IMR-90 (cell line): ENCODE measurements at regions not wholly inside any gene's neighbourhood (a gene's known extent, or its start where the extent isn't known, plus 50 kb on each side); places are given as distances from the start of the nearest gene placed in this dataset.

Source experiments
- ATAC-seq: fragments of 200-7000 bp; cut with Tn5 transposase; 2 replicates; pipeline ENCODE4 v1.9.1; 2020; ENCODE audit warnings: low read depth, mild to moderate bottlenecking, moderate library complexity
- BruUV-seq: library from RNA; stranded (reverse); fragments of 400-500 nt; replicated peaks from 2 replicates; lab custom pipeline; 2021; lab: Mats Ljungman, UMichigan
- CTCF ChIA-PET: fragments of 300-600 bp; formaldehyde crosslinking; extraction: SDS; loops from one replicate; lab custom pipeline; 2021; ENCODE audit warnings: antibody characterized with exemption; lab: Yijun Ruan, JAX
- POLR2A ChIA-PET: fragments of 300-600 bp; sonication (Branson Sonifier 250); formaldehyde crosslinking; loops from one replicate; lab custom pipeline; 2022; ENCODE audit warnings: antibody characterized with exemption; ENCODE audit not compliant: unreplicated experiment; lab: Charles Lee
- DNase-seq: peaks from one replicate; pipeline ENCODE4 v3.0.0; 2013
- H2AFZ ChIP-seq: replicated peaks from 2 replicates; pipeline ENCODE3; 2013; ENCODE audit warnings: low read length, mild to moderate bottlenecking; ENCODE audit not compliant: poor library complexity
- H2AK5ac ChIP-seq: 2 replicates; pipeline ENCODE4 v1.6.1; 2013; ENCODE audit warnings: low read depth, low read length, inconsistent platforms
- H2AK9ac ChIP-seq: replicated peaks from 2 replicates; pipeline ENCODE3; 2013; ENCODE audit warnings: mild to moderate bottlenecking, low read depth, low read length, moderate library complexity; ENCODE audit not compliant: poor library complexity
- H2BK120ac ChIP-seq: 2 replicates; pipeline ENCODE4 v1.6.1; 2013; ENCODE audit warnings: low read depth, low read length, inconsistent platforms
- H2BK15ac ChIP-seq: 3 replicates; pipeline ENCODE4 v1.6.1; 2013; ENCODE audit warnings: low read depth, low read length, inconsistent platforms
- H2BK20ac ChIP-seq: 2 replicates; pipeline ENCODE4 v1.6.1; 2013; ENCODE audit warnings: low read depth, mild to moderate bottlenecking, inconsistent platforms, low read length, moderate library complexity
- H2BK5ac ChIP-seq: 2 replicates; pipeline ENCODE4 v1.6.1; 2013; ENCODE audit warnings: mild to moderate bottlenecking, low read depth, low read length, inconsistent platforms; ENCODE audit not compliant: poor library complexity, severe bottlenecking
- H3K14ac ChIP-seq: replicated peaks from 2 replicates; pipeline ENCODE4 v1.6.1; 2013; ENCODE audit warnings: low read depth, low read length, inconsistent platforms
- H3K18ac ChIP-seq: 2 replicates; pipeline ENCODE4 v1.6.1; 2013; ENCODE audit warnings: low read depth, low read length, control low read depth
- H3K23ac ChIP-seq: 2 replicates; pipeline ENCODE4 v1.6.1; 2013; ENCODE audit warnings: low read depth, low read length, inconsistent platforms
- H3K27ac ChIP-seq: 2 replicates; pipeline ENCODE4 v1.5.1; 2013; ENCODE audit warnings: mild to moderate bottlenecking, control low read depth, low read length; ENCODE audit not compliant: insufficient read depth
- H3K27me3 ChIP-seq: 2 replicates; pipeline ENCODE4 v1.6.1; 2013; ENCODE audit warnings: low read length; ENCODE audit not compliant: control insufficient read depth, insufficient read depth
- H3K36me3 ChIP-seq: 2 replicates; pipeline ENCODE4 v1.6.1; 2013; ENCODE audit warnings: low read length, mixed read lengths; ENCODE audit not compliant: control insufficient read depth, insufficient read depth
- H3K4ac ChIP-seq: 2 replicates; pipeline ENCODE4 v1.6.1; 2013; ENCODE audit warnings: low read depth, low read length, inconsistent platforms
- H3K4me1 ChIP-seq: 2 replicates; pipeline ENCODE4 v1.6.1; 2013; ENCODE audit warnings: low read length, mixed read lengths; ENCODE audit not compliant: control insufficient read depth, insufficient read depth
- H3K4me2 ChIP-seq: 2 replicates; pipeline ENCODE4 v1.6.1; 2013; ENCODE audit warnings: low read depth, mild to moderate bottlenecking, control low read depth, low read length, moderate library complexity
- H3K4me3 ChIP-seq: 2 replicates; pipeline ENCODE4 v1.5.1; 2013; ENCODE audit warnings: low read depth, mild to moderate bottlenecking, control low read depth, low read length, moderate library complexity; ENCODE audit not compliant: insufficient read depth
- H3K56ac ChIP-seq: 2 replicates; pipeline ENCODE4 v1.6.1; 2013; ENCODE audit warnings: low read length, inconsistent platforms; ENCODE audit not compliant: insufficient read depth; ENCODE audit errors: extremely low read depth
- H3K79me1 ChIP-seq, 2 experiments: 2 replicates each; pipeline ENCODE4 v1.6.1; 2013; ENCODE audit warnings: low read length in 2 of 2, inconsistent platforms in 1 of 2, low read depth in 1 of 2
- H3K9ac ChIP-seq: 2 replicates; pipeline ENCODE4 v1.6.1; 2013; ENCODE audit warnings: low read depth, low read length, control low read depth
- H3K9me1 ChIP-seq: 2 replicates; pipeline ENCODE4 v1.6.1; 2013; ENCODE audit warnings: low read length, inconsistent platforms; ENCODE audit not compliant: insufficient read depth
- H3K9me3 ChIP-seq: 2 replicates; pipeline ENCODE4 v1.6.1; 2013; ENCODE audit warnings: low read length; ENCODE audit not compliant: control insufficient read depth, insufficient read depth
- H4K20me1 ChIP-seq: 2 replicates; pipeline ENCODE4 v1.6.1; 2013; ENCODE audit warnings: low read length, inconsistent platforms; ENCODE audit not compliant: insufficient read depth
- H4K5ac ChIP-seq: 2 replicates; pipeline ENCODE4 v1.6.1; 2013; ENCODE audit warnings: mild to moderate bottlenecking, low read depth, low read length, control low read depth
- H4K8ac ChIP-seq, 2 experiments: 2 replicates each; pipeline ENCODE4 v1.6.1; 2013; ENCODE audit warnings: low read depth in 2 of 2, low read length in 2 of 2, control low read depth in 1 of 2, inconsistent platforms in 1 of 2
- H4K91ac ChIP-seq: 2 replicates; pipeline ENCODE4 v1.6.1; 2013; ENCODE audit warnings: low read depth, low read length, inconsistent platforms; ENCODE audit not compliant: insufficient read depth
- BHLHE40 ChIP-seq: fragments of 150-350 bp; IDR thresholded peaks from 2 replicates; pipeline ENCODE4 v1.6.1; 2016; ENCODE audit warnings: mild to moderate bottlenecking, low read depth, low read length
- CEBPB ChIP-seq: IDR thresholded peaks from 2 replicates; pipeline ENCODE4 v1.6.1; 2012; ENCODE audit warnings: low read depth, low read length, improper control_type of control experiment
- CHD1 ChIP-seq: IDR thresholded peaks from 2 replicates; pipeline ENCODE4 v1.6.1; 2012; ENCODE audit warnings: low read depth, low read length, improper control_type of control experiment
- CTCF ChIP-seq: conservative IDR thresholded peaks from 2 replicates; pipeline ENCODE4 v1.5.1; 2012; ENCODE audit warnings: mild to moderate bottlenecking, low read depth, low read length, improper control_type of control experiment
- ELK1 ChIP-seq: fragments of 150-350 bp; IDR thresholded peaks from 2 replicates; pipeline ENCODE4 v1.6.1; 2016; ENCODE audit warnings: low read depth, mild to moderate bottlenecking, low read length, moderate library complexity, borderline replicate concordance
- FOS ChIP-seq: fragments of 150-350 bp; IDR thresholded peaks from 2 replicates; pipeline ENCODE4 v1.6.1; 2016; ENCODE audit warnings: low read depth, low read length
- MAFK ChIP-seq: IDR thresholded peaks from 2 replicates; pipeline ENCODE4 v1.6.1; 2012; ENCODE audit warnings: low read depth, low read length, improper control_type of control experiment
- MAZ ChIP-seq: IDR thresholded peaks from 2 replicates; pipeline ENCODE4 v1.6.1; 2012; ENCODE audit warnings: low read depth, mild to moderate bottlenecking, low read length, improper control_type of control experiment, moderate library complexity, borderline replicate concordance
- MXI1 ChIP-seq: IDR thresholded peaks from 2 replicates; pipeline ENCODE4 v1.6.1; 2012; ENCODE audit warnings: low read depth, mild to moderate bottlenecking, low read length, moderate library complexity, borderline replicate concordance
- NFE2L2 ChIP-seq: fragments of 150-350 bp; IDR thresholded peaks from 2 replicates; pipeline ENCODE4 v1.6.1; 2016; ENCODE audit warnings: low read depth, mild to moderate bottlenecking, low read length
- POLR2A ChIP-seq: IDR thresholded peaks from 2 replicates; pipeline ENCODE4 v1.6.1; 2012; ENCODE audit warnings: mild to moderate bottlenecking, low read depth, low read length
- RAD21 ChIP-seq: IDR thresholded peaks from 2 replicates; pipeline ENCODE4 v1.6.1; 2012; ENCODE audit warnings: low read length, improper control_type of control experiment
- RCOR1 ChIP-seq: IDR thresholded peaks from 2 replicates; pipeline ENCODE4 v1.6.1; 2012; ENCODE audit warnings: mild to moderate bottlenecking, low read length, improper control_type of control experiment; ENCODE audit not compliant: insufficient replicate concordance
- RFX5 ChIP-seq: IDR thresholded peaks from 2 replicates; pipeline ENCODE4 v1.8.0; 2012; ENCODE audit warnings: low read depth, mild to moderate bottlenecking, low read length, moderate library complexity
- SMC3 ChIP-seq: fragments of 150-350 bp; IDR thresholded peaks from 2 replicates; pipeline ENCODE4 v1.6.1; 2016; ENCODE audit warnings: low read depth, mild to moderate bottlenecking, antibody characterized with exemption, low read length, moderate library complexity
- USF2 ChIP-seq: fragments of 150-350 bp; IDR thresholded peaks from 2 replicates; pipeline ENCODE4 v1.6.1; 2017; ENCODE audit warnings: mild to moderate bottlenecking, antibody characterized with exemption, low read length, low read depth
- WGBS, 2 experiments: methylation state at CpG; one replicate each; pipeline versions ENCODE4 v1.1.5 to v1.1.7; 2013; ENCODE audit warnings: missing lambda C conversion rate in 2 of 2; ENCODE audit not compliant: insufficient read length in 1 of 2; ENCODE audit errors: extremely low coverage in 2 of 2; 5-methylcytosine and 5-hydroxymethylcytosine counted together
- dilution Hi-C: fragments of 300-500 bp; cut with HindIII; formaldehyde crosslinking; loops from one replicate; pipeline ENCODE4 v1.14.3; 2018; ENCODE audit warnings: low sequenced_read_pairs; ENCODE audit not compliant: unreplicated experiment
- in situ Hi-C: fragments of 300-500 bp; cut with MboI; formaldehyde crosslinking; loops from 3 replicates; pipeline ENCODE4 v1.14.3; 2019; ENCODE audit warnings: low sequenced_read_pairs, inconsistent platforms, mixed read lengths
- intact Hi-C: fragments of 100-400 bp; cut with micrococcal nuclease; formaldehyde crosslinking; loops from 2 replicates; pipeline ENCODE4 v1.10.0; 2022

GRCh38 chr16:9458816-9459215 is 367.4 kb downstream of the HAPSTR1 start:
- no peak for TF ChIP-seq NFE2L2
- TF ChIP-seq CHD1: no peak
- TF ChIP-seq SMC3: no peak
- TF ChIP-seq MAFK: no peak
- TF ChIP-seq RCOR1: no peak
- TF ChIP-seq MXI1: no peak
- no peak for TF ChIP-seq RAD21
- TF ChIP-seq ELK1: no peak
- no peak for TF ChIP-seq RFX5
- no peak for TF ChIP-seq USF2
- TF ChIP-seq POLR2A: no peak
- TF ChIP-seq CTCF: no peak
- TF ChIP-seq FOS: no peak
- no peak for TF ChIP-seq BHLHE40
- no peak for TF ChIP-seq MAZ
- TF ChIP-seq CEBPB: no peak
- 30% methylated on average over 2 of the region's 6 CpGs; no CpG with 5 or more reads in 1 of the 2 experiments for WGBS, 2 experiments

More at GRCh38 chr16:9458816-9459215, 367.4 kb downstream of the HAPSTR1 start:
- POLR2A ChIA-PET: no interaction called here
- no peak overlapping the region for H3K4me2 ChIP-seq
- no peak overlapping the region for H4K5ac ChIP-seq
- H3K36me3 ChIP-seq: no peaks in the 10 kb centered on the region
- CTCF ChIA-PET: no interaction called here
- no peak overlapping the region for H2AK9ac ChIP-seq
- no peak overlapping the region for H3K9ac ChIP-seq
- H4K8ac ChIP-seq: no peak overlapping the region
- DNase-seq: no peak
- H4K20me1 ChIP-seq: no peaks in the 10 kb centered on the region
- no peak overlapping the region for H3K4me3 ChIP-seq
- no peak overlapping the region for H2BK20ac ChIP-seq
- intact Hi-C loops: no loop called here
- H3K14ac ChIP-seq: no peak overlapping the region
- no peak for ATAC-seq
- H3K9me3 ChIP-seq: peaks cover 13% of the 10 kb centered on the region; the same call in 1 of the 2 replicates
- dilution Hi-C loops: no loop called here
- no peak overlapping the region for H3K23ac ChIP-seq
- no peak overlapping the region for H4K91ac ChIP-seq
- H3K4me1 ChIP-seq: no peaks in the 10 kb centered on the region
- no peak overlapping the region for H3K18ac ChIP-seq
- H2BK5ac ChIP-seq: no peak overlapping the region
- H3K27me3 ChIP-seq: no peaks in the 10 kb centered on the region
- no TSS peak for BruUV-seq
- no peak overlapping the region for H2AFZ ChIP-seq
- in situ Hi-C loops: no loop called here
- H3K79me1 ChIP-seq: no peaks in the 10 kb centered on the region
- no peak overlapping the region for H3K27ac ChIP-seq
- no peaks in the 10 kb centered on the region for H3K9me1 ChIP-seq
- H2BK15ac ChIP-seq: no peak overlapping the region
- H3K56ac ChIP-seq: no peak overlapping the region
- no peak overlapping the region for H2AK5ac ChIP-seq
- H3K4ac ChIP-seq: no peak overlapping the region
- no peak overlapping the region for H2BK120ac ChIP-seq
